Mucosa of descending colon (tissue), 3 donors: ENCODE measurements at regions not wholly inside any gene's neighbourhood (a gene's known extent, or its start where the extent isn't known, plus 50 kb on each side); places are given as distances from the start of the nearest gene placed in this dataset.

Experiments used
- ATAC-seq: fragments of 200-7000 bp; cut with Tn5 transposase; one replicate; pipeline ENCODE4 v1.9.1; 2020; ENCODE audit warnings: mild to moderate bottlenecking, moderate library complexity
- DNase-seq, 3 donors: peaks; one replicate each; pipeline ENCODE4 v3.0.0-alpha.2; 2020
- H3K36me3 ChIP-seq: fragments of 200-600 bp; one replicate; pipeline ENCODE4 v1.8.0; 2021; ENCODE audit warnings: low read depth, mild to moderate bottlenecking
- H3K4me1 ChIP-seq: fragments of 200-600 bp; one replicate; pipeline ENCODE4 v1.8.0; 2021; ENCODE audit warnings: low read depth, mild to moderate bottlenecking
- H3K4me3 ChIP-seq: fragments of 200-600 bp; one replicate; pipeline ENCODE4 v1.8.0; 2021; ENCODE audit warnings: mild to moderate bottlenecking
- H3K9me3 ChIP-seq: fragments of 200-600 bp; one replicate; pipeline ENCODE4 v1.8.0; 2021; ENCODE audit warnings: mild to moderate bottlenecking
- intact Hi-C, 2 donors: fragments of 100-400 bp; cut with DNase I in 1 of 2; cut with micrococcal nuclease in 1 of 2; formaldehyde crosslinking; loops; one replicate each; pipeline versions ENCODE4 v1.11.0 to v1.11.1; 2022; cut with DNase I, micrococcal nuclease
- TF ChIP-seq, protein P1 (sequence below): fragments of 200-600 bp; IDR thresholded peaks from one replicate; pipeline ENCODE4 v1.8.0; 2022; ENCODE audit warnings: antibody characterized with exemption, mild to moderate bottlenecking
- donor health status: DM: no; HTN: no; CAD: no; lungs with moderate emphysema.
- donor health status: DM: no; HTN: no; CAD: no.
- donor health status: DM: no; HTN: yes; CAD: no.

GRCh38 chr15:95368755-95369601, 961.5 kb upstream of the NR2F2 start:
- TF ChIP-seq, protein P1, sequence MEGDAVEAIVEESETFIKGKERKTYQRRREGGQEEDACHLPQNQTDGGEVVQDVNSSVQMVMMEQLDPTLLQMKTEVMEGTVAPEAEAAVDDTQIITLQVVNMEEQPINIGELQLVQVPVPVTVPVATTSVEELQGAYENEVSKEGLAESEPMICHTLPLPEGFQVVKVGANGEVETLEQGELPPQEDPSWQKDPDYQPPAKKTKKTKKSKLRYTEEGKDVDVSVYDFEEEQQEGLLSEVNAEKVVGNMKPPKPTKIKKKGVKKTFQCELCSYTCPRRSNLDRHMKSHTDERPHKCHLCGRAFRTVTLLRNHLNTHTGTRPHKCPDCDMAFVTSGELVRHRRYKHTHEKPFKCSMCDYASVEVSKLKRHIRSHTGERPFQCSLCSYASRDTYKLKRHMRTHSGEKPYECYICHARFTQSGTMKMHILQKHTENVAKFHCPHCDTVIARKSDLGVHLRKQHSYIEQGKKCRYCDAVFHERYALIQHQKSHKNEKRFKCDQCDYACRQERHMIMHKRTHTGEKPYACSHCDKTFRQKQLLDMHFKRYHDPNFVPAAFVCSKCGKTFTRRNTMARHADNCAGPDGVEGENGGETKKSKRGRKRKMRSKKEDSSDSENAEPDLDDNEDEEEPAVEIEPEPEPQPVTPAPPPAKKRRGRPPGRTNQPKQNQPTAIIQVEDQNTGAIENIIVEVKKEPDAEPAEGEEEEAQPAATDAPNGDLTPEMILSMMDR: no peak
- Histone ChIP-seq H3K9me3 (no peaks in the 10 kb centered on the region), H3K4me3 (no peak overlapping the region), H3K36me3 (no peaks in the 10 kb centered on the region), H3K4me1 (no peaks in the 10 kb centered on the region)
- intact Hi-C loops: no loop called here
- DNase-seq (no peak), ATAC-seq (no peak)

- TF ChIP-seq, protein P1: no peak
- no peaks in the 10 kb centered on the region for H3K9me3 ChIP-seq
- H3K36me3 ChIP-seq: no peaks in the 10 kb centered on the region
- ATAC-seq: no peak
- DNase-seq: no peak
- H3K4me1 ChIP-seq: no peaks in the 10 kb centered on the region
- no peak overlapping the region for H3K4me3 ChIP-seq
- intact Hi-C loops: no loop called here
These were observed 960.2 kb upstream of the NR2F2 start for GRCh38 chr15:95370291-95370690.

GRCh38 chr15:95371664-95372063, 958.8 kb upstream of the NR2F2 start:
- no peak for ATAC-seq
- TF ChIP-seq, protein P1: no peak

GRCh38 chr15:95375281-95375680, 955.2 kb upstream of the NR2F2 start:
- H3K4me1 ChIP-seq: no peaks in the 10 kb centered on the region
- intact Hi-C loops: no loop called here
- ATAC-seq (no peak), DNase-seq (no peak)
- TF ChIP-seq, protein P1: no peak
- H3K36me3 ChIP-seq: no peaks in the 10 kb centered on the region
- no peak overlapping the region for H3K4me3 ChIP-seq
- H3K9me3 ChIP-seq: no peaks in the 10 kb centered on the region

More at GRCh38 chr15:95371664-95372063, 958.8 kb upstream of the NR2F2 start:
- H3K36me3 ChIP-seq: no peaks in the 10 kb centered on the region
- no peak overlapping the region for H3K4me3 ChIP-seq
- no peaks in the 10 kb centered on the region for H3K9me3 ChIP-seq
- no peak for DNase-seq
- intact Hi-C loops: no loop called here
- H3K4me1 ChIP-seq: no peaks in the 10 kb centered on the region

- H3K4me1 ChIP-seq: no peaks in the 10 kb centered on the region
These were observed 953.1 kb upstream of the NR2F2 start for GRCh38 chr15:95377258-95377852.

More at GRCh38 chr15:95377258-95377852, 953.1 kb upstream of the NR2F2 start:
- no peak for ATAC-seq
- intact Hi-C loops: no loop called here
- no peak for DNase-seq
- Histone ChIP-seq H3K4me3 (no peak overlapping the region), H3K36me3 (no peaks in the 10 kb centered on the region), H3K9me3 (no peaks in the 10 kb centered on the region)
- TF ChIP-seq, protein P1: no peak
